Activated CD8-positive, alpha-beta memory T cell treated with anti-CD3 and anti-CD28 coated beads, Interleukin-2, amount 50 U/mL, for 24 hours (primary cell): ENCODE measurements at regions not wholly inside any gene's neighbourhood (a gene's known extent, or its start where the extent isn't known, plus 50 kb on each side); places are given as distances from the start of the nearest gene placed in this dataset.

Source experiments
- DNase-seq: peaks from one replicate; pipeline ENCODE4 v3.0.0-alpha.2; 2020; ENCODE audit errors: extremely low read depth

DNA sequence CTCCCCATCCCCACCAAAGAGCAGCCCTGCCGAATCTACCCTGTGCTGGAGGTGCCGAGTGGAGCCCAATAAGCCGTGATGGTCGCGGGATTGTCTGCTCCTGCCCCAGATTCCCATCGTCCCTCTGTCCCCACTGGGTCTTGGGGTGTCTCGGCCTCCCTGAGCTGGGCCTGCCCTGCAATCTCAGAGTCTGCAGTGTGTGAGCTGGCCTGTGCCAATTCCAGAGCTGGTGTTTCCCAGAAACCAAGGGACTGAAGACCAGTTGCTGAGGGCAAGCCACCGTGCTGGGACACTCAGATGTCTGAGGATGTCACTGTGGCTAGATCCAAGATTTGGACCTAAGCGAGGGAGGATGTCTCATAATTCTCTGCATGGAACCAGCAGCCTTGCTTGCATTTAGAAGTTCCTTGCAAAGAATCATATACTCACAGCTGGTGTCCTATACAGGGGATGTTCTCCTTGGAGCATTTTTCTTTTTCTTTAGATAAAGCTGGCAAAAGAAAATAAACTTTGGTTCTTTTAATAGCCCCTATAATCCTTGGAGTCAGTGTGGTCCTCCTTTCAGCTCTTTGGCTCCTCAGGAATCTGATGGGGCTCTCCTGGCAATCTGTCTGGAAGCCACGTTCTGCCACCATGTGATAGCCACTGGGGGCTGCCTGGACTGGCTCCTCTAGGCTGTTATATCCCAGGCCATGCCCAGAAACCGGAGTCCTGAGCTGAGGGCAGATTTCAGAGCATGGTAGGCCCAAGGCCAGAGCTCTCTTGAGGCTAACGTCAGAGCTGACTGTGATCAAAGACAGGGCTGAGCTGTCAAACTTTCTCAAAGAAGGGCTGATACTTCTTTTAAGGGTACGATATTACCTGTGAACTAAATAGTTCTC lies 140.1 kb upstream of the HAAO start:
- DNase-seq: no peak

DNA sequence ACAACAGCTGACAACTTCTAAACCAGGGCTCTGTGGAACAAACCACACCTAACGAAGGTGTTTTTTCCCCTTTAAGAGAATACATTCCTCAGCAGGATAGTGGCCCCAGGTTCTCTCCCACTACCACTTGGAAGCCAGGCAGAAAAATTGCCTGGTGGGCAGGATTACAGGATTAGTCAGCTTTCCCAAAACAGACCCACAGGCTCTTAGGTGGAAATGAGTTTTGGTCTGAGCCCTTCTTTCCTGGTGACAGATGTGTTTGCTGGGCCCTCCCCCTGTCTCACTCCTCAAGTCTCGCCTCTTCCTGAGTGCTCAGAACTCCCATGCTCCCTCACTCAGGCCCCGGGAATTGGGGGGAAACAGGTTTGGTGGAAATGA lies 139.4 kb upstream of the HAAO start:
- no peak for DNase-seq

DNA sequence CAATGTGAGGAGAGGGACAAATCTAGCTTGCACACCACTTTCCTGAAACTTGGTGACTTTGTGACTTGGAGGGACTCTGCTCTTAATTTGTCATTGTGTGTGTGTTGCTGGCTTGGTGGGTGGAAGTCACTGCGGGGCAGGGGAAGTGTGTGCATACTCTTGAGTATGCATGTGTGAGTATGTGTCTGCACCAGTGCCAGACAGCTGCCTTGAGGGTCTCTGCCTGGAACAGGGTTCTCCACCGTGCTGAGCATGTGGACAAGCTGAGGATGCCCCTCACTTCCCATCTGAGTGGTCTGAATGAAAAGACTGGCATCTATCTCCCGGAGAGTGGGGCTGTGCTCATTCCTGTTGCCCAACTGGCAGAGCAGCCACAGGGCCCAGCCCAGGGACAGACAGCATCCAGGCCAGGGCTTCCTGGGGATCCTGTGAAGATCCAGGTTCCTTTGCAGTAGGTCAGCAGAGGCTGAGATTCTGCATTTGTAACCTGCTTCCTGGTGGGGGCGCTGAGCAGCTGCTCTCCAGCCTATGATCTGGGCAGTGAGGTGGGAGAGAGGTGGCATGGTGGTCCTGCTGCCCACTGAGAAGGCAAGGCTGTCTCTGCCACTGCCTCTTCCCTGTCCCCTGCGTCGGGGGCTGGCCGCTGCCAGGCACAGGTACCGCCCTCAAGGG lies 138.9 kb upstream of the HAAO start:
- no peak for DNase-seq

DNA sequence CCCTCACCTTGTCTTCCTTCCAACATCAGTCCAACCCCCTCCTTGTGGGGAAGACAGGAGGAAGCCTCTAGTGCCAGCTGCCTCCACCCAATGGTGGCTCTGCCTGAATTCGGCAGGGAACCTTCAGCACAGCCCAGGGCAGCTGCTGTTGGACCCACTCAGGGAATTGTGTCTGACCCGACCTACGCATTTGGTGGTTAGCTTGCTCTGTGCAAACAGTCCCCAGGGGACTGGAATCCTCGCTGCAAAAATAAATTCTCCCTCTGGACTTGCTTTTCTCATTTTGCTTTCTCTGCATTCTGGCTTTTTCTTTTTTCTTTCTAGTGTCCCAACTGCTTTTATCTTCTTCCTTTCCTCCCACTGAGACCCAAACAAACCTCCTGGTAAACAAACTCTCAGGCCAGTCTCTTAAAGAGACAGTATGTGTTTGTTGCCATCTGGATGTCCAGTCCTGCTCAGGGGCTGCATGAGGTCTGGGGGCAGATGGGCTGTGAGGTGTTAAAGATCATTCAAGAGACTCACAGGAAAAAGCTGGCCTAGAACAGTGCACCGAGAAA lies 137.7 kb upstream of the HAAO start:
- DNase-seq: no peak

DNA sequence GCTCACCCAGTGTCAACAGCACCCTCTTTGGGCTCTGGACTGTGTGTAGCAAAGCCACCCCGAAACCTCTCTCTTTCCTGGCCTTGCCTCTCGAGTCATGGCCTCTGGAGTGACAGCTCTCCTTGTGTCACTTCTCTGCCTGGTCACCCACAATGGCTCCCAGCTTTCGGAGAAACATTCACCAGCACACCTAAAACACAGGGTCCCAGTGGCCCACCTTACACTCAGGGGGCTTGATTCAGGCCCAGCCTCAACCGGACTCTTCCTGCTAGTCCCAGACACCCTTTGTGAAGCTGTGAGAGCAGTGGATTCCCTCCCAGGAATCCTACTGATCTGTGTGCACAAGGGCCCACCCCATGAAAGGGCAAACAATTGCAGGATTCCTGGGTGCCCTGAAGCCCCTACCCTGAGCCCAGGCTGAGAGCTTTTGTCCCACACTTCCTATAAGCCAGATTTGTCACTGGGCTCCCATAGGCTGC lies 137.2 kb upstream of the HAAO start:
- DNase-seq: no peak

DNA sequence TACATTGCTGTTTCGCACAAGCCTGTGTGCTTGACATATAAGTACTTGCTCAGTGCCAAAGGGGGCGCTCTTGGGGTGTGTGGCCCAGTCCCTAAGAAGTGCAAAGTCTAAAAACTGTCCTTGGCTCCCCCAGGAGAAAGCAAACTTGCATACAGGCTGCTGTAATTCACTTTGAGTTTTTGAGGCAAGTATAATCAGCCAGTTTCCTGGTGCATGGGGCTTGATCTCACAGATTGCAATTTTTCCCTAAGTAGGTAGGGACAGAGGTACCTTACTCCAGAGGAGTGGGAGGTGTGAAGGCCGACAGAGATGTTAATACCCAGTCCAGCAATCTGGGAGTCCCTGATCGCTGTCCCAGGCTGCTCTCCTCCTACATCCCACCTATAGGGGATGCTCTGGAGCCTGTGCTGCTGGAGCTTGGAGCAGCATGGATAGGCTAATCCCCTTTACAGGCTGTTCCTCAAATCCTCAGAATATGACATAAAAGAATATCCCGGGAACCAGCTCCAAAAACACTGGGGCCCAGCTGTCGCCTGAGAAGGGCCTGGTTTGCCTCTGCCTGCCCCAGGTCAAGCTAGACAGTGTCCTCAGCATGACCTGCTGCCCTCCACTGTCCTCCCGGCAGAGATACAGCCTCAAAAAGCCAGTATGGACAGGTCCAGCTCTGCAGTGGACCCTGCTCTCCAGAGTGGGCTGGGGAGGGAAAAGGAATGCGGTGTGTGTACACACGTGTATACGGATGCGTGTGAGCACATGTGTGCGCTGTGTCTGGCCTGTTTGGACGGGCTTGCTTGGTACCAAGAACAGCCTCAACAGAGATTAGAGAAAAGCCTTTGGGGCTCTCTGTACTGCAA lies 136.5 kb upstream of the HAAO start:
- no peak for DNase-seq

DNA sequence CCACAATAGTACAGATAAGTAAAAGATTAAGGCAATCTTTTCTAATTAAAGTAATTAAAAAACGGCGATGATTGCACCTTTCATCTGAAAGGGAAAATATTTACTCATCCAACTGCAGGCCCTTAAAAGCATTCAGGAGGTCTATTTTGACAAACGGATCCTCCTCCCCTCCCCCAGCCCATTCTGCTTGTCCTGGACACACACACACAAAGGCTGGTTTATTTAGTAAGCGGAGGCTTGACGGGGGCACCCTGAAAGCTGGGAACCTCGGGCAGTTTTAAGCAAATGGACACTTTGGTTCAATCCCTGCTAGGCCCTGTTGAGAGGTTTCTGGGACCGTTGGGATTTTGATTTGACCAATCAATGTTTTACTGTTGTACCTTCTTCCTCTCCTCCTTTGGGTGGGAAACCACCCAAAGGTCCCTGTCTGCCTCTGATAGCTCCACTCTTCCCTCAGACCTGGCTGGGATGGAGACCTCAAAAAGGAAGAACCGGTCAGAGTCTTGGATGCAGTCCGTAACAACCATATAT lies 135.8 kb upstream of the HAAO start:
- no peak for DNase-seq

DNA sequence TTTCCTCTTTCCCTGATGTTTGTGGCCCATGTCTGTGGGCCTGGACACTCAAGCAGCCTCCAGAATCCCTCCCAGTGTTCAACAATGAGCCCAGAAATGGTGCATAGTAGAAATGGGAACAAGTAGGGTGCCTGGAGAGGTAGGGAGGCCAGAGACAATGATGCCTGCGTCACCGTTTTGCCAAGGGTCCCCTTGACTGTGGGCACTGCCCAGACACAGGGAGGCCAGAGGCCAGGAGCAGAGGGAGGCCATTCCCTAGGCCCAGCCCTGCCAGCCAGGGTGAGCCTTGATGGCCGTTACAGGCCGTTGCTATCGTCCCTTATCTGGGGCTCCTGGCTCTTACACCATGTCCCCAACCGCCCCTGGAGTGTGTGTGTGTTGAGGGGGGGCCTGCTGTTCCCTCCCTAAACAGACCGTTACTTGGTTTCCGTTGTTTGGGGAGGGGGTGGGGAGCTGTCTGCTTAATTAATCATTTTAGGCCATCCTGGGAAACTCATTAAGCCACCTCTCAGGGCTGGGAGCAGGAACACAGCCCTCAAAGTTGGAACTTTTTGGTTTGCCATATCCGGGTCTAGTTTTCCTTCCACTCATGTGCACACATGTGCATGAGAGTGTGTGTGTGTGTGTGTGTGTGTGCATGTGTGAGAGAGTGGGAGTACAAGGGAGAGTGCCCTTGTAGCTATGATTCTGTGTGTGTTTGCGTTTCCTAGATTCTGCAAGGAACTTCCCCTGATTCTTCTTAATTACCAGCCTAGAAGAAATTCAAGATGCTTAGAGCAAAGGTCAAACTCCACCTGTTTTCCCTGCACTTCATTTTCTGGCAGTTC lies 135.2 kb upstream of the HAAO start:
- no peak for DNase-seq

DNA sequence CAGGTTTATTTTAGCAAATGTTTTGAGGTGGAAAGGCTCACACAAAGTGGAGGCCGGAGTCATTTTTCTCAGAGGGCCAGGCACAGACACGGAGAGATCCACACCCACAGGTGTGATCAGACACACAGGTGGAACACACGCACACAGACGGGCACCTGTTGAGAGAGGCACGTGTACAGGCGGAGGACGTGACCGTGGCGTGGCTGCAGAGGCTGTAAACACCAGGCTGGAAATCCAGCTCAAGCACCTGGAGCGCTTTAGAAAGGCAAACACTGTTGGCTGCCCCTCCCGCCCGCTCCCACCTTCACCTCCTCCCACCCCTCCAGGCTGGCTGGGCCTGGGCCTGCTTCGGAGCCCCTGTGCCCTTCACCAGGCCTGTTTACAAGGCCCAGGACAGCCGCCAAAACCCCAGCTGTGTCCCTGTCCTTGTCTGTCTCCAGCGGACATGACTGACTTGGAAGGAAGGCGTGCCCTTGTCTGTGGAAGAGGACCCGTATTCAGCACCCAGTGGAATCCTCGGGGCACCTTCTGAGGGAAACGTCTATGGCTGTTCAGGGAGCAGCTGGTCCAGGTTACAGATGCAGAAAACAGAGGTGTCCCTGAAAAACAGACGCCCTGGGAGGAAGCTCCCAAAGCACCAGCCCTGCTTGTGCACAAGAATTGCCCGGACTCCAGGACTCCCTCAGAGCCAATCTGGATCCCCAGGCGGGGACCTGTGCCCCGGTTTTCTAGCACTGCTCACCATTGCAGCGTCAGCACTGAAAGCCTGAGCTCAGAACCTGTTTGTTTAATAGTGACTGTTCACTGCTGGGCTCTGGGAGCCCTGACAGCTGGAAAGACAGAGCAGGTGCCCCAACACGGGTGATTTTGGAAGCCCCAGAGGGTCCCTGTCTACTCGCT lies 134.3 kb upstream of the HAAO start:
- no peak for DNase-seq

DNA sequence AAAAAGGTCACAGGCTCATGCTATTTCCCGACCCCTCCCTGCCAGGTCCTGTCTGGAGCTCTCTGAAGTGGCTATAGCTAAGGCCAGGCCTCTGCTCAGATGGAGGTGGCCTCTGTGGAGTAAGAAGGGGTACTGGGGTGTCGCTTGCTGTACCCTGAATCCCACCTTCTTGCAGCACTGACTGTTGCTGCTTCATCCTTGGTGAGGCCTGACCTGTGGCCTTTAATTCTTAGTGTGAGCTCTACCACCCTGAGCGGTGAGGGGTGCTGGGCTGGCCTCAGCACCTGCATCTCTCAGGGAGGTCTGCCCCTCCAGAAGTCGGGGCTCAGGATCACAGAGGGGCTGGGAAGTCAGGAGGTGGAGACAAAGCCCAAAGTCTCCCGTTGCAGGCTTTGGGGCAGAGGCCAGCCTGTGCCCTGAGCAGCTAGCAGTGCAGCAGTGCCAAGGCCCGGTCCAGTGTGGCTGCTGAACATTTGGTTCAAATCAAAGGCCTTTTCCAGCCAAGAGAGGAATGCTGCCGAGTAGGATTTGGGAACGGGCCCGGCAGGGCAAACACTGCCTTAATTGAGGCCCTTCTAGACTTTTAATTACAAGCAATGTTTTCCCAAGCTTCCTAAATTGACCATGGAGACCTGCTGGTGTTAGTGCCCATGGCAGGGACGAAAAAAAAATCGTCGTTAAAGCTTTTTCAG lies 133.5 kb upstream of the HAAO start:
- no peak for DNase-seq

DNA sequence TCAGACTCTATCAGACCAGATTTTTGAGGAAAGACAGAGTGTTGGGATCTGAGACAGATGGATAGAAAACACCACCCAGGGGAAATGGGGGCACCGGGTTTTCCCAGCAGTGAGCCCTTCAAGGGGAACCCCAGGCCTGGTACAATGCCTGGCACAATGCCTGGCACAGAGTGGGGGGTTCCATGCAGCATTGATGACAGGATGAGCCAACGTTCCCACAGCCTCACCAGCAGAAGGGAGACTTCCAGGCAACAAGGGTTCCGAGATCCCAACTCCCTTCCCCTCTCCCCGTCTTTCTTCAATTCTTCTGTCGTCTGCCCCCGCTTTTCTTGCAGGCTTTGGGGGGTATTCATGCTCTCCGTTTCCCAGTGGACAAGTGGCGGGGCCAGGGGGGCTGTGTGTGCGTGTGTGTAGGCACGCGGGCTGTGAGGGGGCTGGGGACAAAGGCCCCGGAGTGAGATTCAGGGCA lies 132.1 kb upstream of the HAAO start:
- no peak for DNase-seq

DNA sequence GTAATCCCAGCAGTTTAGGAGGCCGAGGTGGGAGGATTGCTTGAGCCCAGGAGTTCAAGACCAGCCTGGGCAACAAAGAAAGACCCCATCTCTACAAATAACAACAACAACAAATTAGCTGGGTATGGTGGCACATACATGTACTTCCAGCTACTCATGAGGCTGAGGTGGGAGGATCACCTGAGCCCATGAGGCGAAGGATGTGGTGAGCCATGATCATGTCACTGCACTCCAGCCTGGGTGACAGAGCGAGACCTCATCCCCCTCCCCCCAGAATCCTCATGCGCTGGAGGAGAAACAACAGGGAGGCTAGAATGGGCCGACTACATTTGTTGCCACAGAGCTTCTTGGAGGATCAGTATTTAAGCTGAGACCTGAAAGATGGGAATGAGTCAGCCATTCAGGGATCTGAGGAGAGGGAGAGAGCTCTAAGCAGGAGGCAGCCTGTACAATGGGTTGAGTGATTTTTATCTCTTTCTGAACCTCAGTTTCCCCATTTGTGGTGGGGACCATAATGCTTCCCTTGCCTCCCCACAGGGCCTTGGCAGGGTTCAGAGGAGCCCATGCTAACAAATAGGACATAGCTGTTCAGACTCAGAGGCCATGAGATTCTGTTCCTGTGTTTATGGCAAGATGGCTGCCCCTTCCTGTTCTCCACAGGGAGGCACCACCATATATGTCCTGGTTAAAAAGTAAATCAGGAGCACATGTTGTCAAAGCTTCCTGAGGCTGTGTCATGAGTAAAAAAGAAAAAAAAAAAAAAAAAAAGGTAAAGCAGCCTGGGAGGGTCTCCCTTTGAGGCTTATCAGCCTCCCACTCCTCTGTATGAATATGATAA lies 131.4 kb upstream of the HAAO start:
- no peak for DNase-seq

DNA sequence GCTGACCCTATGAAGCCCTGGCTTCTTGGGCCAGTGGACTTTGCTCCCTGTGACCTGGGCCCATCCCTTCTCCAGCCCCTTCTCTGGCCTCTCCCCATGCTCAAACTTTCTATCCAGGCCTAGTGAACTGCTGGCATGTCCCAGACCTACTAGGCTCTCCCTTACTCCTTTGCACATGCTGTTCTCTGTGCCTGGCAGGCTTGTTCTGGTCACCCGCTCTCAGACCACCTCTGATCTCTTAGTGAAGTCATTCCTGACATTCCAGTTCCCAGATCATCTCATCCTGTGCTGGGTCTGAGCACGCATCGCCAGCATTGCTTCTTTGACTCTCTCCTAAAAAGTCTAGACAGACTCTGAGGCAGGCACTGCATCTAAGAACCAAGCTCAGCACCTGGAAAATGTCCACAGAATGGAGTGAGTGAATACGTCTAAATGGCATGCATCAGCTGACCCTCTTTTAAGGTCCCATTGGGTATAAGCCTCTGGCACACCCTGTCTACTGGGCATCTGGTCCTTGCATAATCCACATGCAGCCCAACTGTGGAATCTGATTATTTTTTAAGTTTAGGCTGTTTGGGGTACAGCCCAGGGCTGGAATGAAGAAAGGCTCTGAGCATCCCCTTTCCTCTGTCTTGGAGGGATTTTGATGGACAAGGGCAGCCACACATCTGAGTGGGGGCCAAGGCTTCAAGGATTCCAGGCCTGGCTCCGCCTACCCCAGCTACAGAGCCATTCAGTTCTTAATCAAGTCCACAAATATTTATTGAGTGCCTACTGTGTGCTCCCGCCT lies 130.6 kb upstream of the HAAO start:
- DNase-seq: no peak

DNA sequence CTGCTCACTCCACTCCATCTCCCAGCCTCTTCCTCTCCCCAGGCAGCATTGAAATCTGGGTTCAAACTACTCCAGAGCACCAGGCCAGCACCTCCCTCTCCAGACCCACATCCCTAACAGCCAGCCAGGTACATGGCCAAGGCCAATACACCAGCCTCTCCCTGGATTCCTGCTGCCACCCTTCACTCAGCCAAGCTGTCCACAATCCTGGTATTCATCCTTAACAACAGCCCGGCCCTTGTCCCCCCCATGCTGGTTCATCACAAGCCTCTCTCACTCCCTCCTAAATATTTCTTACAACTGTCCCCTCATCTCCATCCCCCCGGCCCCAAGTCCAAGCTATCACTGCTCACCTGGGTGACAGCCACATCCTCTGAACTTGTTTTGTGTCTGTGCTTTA lies 129.9 kb upstream of the HAAO start:
- DNase-seq: no peak

DNA sequence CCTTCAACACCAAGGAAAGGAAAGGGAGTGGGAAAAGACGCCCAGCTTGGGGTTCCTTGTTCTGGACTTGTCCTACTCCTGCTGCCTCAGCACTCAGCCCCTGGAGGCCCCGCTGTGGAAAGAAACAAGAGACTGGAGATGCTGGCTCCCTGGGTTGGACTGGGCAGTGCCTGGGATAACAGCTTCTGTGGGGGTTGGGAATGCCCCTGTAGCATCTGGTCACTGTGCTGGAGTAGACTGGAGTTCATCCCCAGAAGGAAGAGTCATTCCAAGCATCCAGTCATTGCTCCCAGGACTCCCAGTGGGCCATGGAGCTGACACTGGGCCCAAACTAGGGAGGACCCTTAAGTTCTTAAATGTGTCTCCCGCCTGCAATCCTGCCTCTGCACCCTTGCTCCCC lies 129.3 kb upstream of the HAAO start:
- no peak for DNase-seq

DNA sequence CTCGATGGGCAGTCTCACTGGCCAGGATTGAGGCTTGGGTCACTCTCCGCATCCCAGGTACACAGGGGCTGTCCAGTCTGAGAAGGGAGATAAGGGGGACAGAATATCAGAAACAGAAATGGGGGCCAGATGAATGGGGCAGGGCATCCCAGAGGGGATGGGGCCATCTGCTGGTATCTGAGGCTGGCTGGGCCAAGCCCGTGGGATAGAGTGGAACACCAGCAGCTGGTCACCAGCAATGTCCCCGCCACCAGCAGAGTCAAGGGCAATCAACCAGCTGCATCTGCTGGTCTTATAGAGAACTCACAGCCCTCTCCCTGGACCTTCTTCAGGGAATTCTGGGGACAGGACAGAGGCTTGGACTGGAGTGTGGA lies 128.8 kb upstream of the HAAO start:
- DNase-seq: no peak

DNA sequence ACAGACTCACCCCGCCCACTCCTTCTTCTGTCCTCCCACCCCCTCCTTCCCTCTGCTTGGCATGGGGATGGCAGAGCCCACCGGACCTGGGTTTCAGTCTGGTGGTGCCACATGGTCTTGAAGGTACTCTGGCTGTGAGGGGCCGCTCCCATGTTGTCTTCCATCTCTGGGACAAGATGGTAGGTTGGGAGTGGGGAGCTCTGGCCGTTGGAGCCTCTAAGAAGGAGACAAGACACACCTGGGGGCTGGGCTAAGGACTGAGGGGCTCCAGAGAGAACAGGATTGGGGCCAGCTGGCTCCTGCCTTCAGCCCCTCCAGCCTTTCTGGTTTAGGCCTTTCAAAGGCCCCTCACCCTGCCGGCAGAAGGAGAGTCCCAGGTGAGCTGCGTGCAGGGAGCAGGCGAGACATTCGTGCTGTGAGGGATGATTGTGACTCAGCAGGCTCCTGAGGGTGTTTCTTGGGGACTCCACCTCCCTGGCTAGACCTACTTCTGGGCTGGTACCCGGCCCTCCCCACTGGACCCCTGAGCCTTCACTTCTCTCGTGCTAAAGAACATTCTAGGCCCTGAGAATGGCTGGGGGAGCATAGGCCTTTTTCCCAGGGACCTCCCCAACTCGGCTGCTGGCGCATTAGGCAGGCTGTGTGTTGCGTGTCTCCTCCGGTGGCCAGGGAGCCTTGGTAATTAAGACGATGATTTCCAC lies 128.2 kb upstream of the HAAO start:
- no peak for DNase-seq
